Gastroesophageal sphincter (tissue), 4 donors: ENCODE measurements at regions not wholly inside any gene's neighbourhood (a gene's known extent, or its start where the extent isn't known, plus 50 kb on each side); places are given as distances from the start of the nearest gene placed in this dataset.

Experiments used
- ATAC-seq: fragments of 150-250 bp; one replicate; pipeline ENCODE4 v1.9.1; 2016; ENCODE audit warnings: mild to moderate bottlenecking, moderate library complexity
- H3K27ac ChIP-seq, 4 donors: fragments of 200-600 bp; sonication (generic) in 3 of 4; 1 replicate in 3 of 4; 2 replicates in 1 of 4; pipeline ENCODE4 v1.5.1; 2016 to 2019
- H3K27me3 ChIP-seq: fragments of 200-600 bp; sonication (generic); one replicate; pipeline ENCODE4 v1.5.1; 2019
- H3K36me3 ChIP-seq, 2 donors: fragments of 200-600 bp; sonication (generic); one replicate each; pipeline ENCODE4 v1.5.1; 2019; ENCODE audit warnings: control low read depth in 1 of 2
- H3K4me1 ChIP-seq, 3 donors: fragments of 200-600 bp; sonication (generic); 1 replicate in 2 of 3; 2 replicates in 1 of 3; pipeline ENCODE4 v1.5.1; 2016 to 2019; ENCODE audit warnings: control low read depth in 2 of 3
- H3K4me3 ChIP-seq, 2 donors: fragments of 200-600 bp; sonication (generic); one replicate each; pipeline ENCODE4 v1.5.1; 2019; ENCODE audit warnings: mild to moderate bottlenecking in 1 of 2, moderate library complexity in 1 of 2
- H3K9me3 ChIP-seq, 3 donors: fragments of 200-600 bp; sonication (generic); one replicate each; pipeline ENCODE4 v1.5.1; 2017 to 2019; ENCODE audit warnings: control low read depth in 2 of 3
- EP300 ChIP-seq: sonication (generic); formaldehyde crosslinking; IDR thresholded peaks from one replicate; pipeline ENCODE4 v1.6.1; 2017; ENCODE audit warnings: antibody characterized with exemption, mild to moderate bottlenecking
- POLR2A ChIP-seq, 2 donors: fragments of 450-650 bp; IDR thresholded peaks; one replicate each; pipeline ENCODE4 v1.6.1; 2017; ENCODE audit warnings: antibody characterized with exemption in 2 of 2, mild to moderate bottlenecking in 2 of 2, moderate library complexity in 1 of 2
- POLR2AphosphoS5 ChIP-seq: sonication (generic); formaldehyde crosslinking; IDR thresholded peaks from one replicate; pipeline ENCODE4 v1.6.1; 2017; ENCODE audit warnings: antibody characterized with exemption
- WGBS, 2 donors: methylation state at CpG; one replicate each; pipeline ENCODE4 v1.1.5; 2018; ENCODE audit warnings: low coverage in 1 of 2; 5-methylcytosine and 5-hydroxymethylcytosine counted together
- TF ChIP-seq, protein P1 (sequence below), 4 experiments: fragments of 200-600 bp in 2 of 4; fragments of 450-650 bp in 2 of 4; sonication (generic) in 1 of 4; IDR thresholded peaks; one replicate each; pipeline ENCODE4 v1.5.1; 2017 to 2019; ENCODE audit warnings: antibody characterized with exemption in 4 of 4, mild to moderate bottlenecking in 2 of 4, moderate library complexity in 2 of 4

DNA sequence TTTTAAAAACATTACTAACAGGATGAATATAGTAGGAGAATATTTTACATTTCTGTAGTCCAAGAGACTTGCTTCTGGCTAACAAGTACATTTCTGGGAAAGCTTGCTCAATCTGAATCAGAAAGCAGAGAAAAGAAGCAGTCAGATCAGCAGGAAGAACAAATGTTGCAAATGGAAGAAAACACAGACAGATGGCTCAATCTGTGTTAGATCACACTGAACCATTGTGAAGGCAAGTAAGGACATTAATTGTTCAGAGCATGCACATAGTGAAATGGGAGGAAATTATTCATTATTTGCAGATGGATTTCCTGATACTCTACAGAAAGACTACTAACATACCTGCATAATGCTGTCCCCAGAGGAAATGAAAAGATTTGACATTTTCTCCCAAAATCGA, 65.2 kb upstream of the CNOT2 start:
- TF ChIP-seq POLR2AphosphoS5 (peak; percentile 62), POLR2A (IDR thresholded peaks at IDR 0.05) (no peak)
- H3K4me1 ChIP-seq = no peaks in the 10 kb centered on the region
- no peaks in the 10 kb centered on the region for H3K27me3 ChIP-seq
- H3K36me3 ChIP-seq = no peaks in the 10 kb centered on the region
- H3K4me3 ChIP-seq = no peak overlapping the region
- no peaks in the 10 kb centered on the region for H3K9me3 ChIP-seq
- peak overlapping the region in 2 of 4 donors; percentile 14 to 54 for H3K27ac ChIP-seq
- peak; percentile 73 for ATAC-seq
- WGBS, 2 donors = 33 to 45% methylated on average over 1 of the region's 1 CpG

DNA sequence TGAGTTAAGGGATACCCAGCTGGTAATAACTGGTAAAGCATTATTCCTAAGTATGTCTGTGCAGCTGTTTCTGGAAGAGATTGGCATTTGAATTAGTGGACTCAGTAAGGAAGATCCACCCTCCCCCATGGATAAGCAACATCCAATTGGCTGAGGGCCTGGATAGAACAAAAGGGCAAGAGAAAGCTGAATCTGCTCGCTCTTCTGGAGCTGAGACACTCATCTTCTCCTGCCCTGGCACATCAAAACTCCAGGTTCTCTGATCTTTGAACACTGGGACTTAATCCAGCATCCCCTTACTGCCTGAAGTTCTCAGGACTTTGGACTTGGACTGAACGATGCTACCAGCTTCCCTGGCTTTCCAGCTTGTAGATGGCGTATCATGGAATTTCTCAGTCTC, 63.1 kb upstream of the CNOT2 start:
- H3K4me1 ChIP-seq = no peaks in the 10 kb centered on the region
- ATAC-seq = no peak
- H3K36me3 ChIP-seq = no peaks in the 10 kb centered on the region
- no peaks in the 10 kb centered on the region for H3K9me3 ChIP-seq
- 70 to 92% methylated on average over 1 to 3 of the region's 3 CpGs for WGBS, 2 donors
- H3K27ac ChIP-seq = no peak overlapping the region
- no peaks in the 10 kb centered on the region for H3K27me3 ChIP-seq
- TF ChIP-seq, protein P1, sequence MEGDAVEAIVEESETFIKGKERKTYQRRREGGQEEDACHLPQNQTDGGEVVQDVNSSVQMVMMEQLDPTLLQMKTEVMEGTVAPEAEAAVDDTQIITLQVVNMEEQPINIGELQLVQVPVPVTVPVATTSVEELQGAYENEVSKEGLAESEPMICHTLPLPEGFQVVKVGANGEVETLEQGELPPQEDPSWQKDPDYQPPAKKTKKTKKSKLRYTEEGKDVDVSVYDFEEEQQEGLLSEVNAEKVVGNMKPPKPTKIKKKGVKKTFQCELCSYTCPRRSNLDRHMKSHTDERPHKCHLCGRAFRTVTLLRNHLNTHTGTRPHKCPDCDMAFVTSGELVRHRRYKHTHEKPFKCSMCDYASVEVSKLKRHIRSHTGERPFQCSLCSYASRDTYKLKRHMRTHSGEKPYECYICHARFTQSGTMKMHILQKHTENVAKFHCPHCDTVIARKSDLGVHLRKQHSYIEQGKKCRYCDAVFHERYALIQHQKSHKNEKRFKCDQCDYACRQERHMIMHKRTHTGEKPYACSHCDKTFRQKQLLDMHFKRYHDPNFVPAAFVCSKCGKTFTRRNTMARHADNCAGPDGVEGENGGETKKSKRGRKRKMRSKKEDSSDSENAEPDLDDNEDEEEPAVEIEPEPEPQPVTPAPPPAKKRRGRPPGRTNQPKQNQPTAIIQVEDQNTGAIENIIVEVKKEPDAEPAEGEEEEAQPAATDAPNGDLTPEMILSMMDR (IDR thresholded peaks at IDR 0.05) = no peak
- no peak for TF ChIP-seq POLR2AphosphoS5
- TF ChIP-seq POLR2A (IDR thresholded peaks at IDR 0.05) = no peak
- TF ChIP-seq EP300 = no peak
- H3K4me3 ChIP-seq = no peak overlapping the region

GRCh38 chr12:70185301-70185700, 57.9 kb upstream of the CNOT2 start:
- Histone ChIP-seq H3K27ac (no peak overlapping the region), H3K4me3 (no peak overlapping the region), H3K27me3 (no peaks in the 10 kb centered on the region), H3K9me3 (no peaks in the 10 kb centered on the region), H3K36me3 (no peaks in the 10 kb centered on the region), H3K4me1 (no peaks in the 10 kb centered on the region)
- no peak for ATAC-seq
- 100% methylated on average over 1 of the region's 1 CpG for WGBS, 2 donors
- no peak for TF ChIP-seq POLR2AphosphoS5
- no peak for TF ChIP-seq POLR2A (IDR thresholded peaks at IDR 0.05)
- TF ChIP-seq, protein P1 (IDR thresholded peaks at IDR 0.05) = no peak
- no peak for TF ChIP-seq EP300

DNA sequence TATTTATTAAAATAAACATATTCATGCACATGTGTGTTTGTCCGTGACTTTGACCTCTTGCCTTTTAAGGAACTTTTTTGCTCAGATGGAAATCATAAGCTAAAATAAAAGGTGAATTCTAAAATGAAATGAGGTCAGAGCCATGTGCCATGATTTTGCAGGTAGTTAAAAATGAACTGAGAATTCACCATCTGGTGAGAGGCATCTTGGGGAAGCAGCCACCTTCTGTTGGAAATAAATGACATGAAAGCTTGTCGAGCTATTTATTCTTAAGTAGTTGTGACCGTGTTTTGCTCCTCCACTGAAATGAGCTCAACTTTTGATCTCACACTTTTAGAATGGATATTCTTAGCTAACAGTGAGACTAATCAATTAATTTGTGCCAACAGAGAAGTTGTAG, 56.8 kb upstream of the CNOT2 start:
- H3K27me3 ChIP-seq = no peaks in the 10 kb centered on the region
- 86 to 94% methylated on average over 3 of the region's 3 CpGs for WGBS, 2 donors
- H3K4me1 ChIP-seq = no peaks in the 10 kb centered on the region
- no peak for ATAC-seq
- H3K36me3 ChIP-seq = no peaks in the 10 kb centered on the region
- TF ChIP-seq, protein P1 (IDR thresholded peaks at IDR 0.05) = no peak
- TF ChIP-seq EP300 (no peak), POLR2AphosphoS5 (no peak), POLR2A (IDR thresholded peaks at IDR 0.05) (no peak)
- H3K27ac ChIP-seq = no peak overlapping the region
- H3K9me3 ChIP-seq = no peaks in the 10 kb centered on the region
- H3K4me3 ChIP-seq = no peak overlapping the region

DNA sequence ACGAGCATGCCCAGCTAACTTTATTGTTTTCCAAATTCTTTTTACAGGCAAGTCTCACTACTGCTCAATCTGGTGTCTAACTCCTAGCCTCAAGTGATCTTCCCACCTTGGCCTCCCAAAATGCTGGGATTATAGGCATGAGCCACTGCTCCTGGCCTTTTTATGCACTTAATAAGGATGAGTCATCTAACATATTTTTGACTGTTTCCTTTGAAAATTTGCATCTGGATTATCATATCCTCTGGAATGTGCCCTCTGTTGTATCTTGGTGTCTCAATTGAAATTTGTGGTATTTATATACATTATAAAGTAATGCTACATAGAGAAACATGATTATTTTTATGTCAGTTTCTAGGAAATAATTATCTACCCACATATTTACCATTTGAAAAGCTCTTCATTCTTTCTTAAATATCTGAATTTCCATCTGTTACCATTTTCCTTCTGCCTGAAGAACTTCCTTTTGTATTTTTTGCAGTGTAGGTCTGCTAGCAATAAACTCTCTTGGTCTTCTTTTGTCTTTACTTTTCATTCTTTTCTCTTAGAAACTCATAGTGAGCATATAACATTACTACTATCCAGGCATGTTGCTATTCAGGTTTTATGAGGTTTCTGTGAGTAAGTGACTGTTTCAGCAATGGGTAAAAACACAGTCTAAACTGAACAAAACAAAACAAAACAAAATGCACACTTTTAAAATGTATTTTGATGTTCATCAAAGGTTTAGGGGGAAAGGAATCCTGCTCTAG, 52.8 kb upstream of the CNOT2 start:
- Histone ChIP-seq H3K4me3 (no peak overlapping the region), H3K27ac (no peak overlapping the region), H3K9me3 (no peaks in the 10 kb centered on the region), H3K27me3 (no peaks in the 10 kb centered on the region), H3K36me3 (no peaks in the 10 kb centered on the region), H3K4me1 (no peaks in the 10 kb centered on the region)
- no peak for ATAC-seq
- WGBS, 2 donors = 80 to 100% methylated on average over 1 of the region's 1 CpG
- no peak for TF ChIP-seq POLR2A (IDR thresholded peaks at IDR 0.05)
- no peak for TF ChIP-seq EP300
